HG02759 (cell line): ENCODE measurements at regions not wholly inside any gene's neighbourhood (a gene's known extent, or its start where the extent isn't known, plus 50 kb on each side); places are given as distances from the start of the nearest gene placed in this dataset.
"Not testable (repeated sequence)": the region's sequence is repeated elsewhere in the genome, so short reads cannot be mapped to it uniquely, and the experiment has no call there.

Experiments
- ATAC-seq: cut with Tn5 transposase; IDR thresholded peaks from one replicate; pipeline ENCODE4 v1.9.1; 2021; ENCODE audit warnings: mild to moderate bottlenecking, moderate library complexity; ENCODE audit not compliant: unreplicated experiment

GRCh38 chr11:67776852-67777520, 102.6 kb upstream of the ALDH3B2 start:
- no peak for ATAC-seq

- ATAC-seq: not testable (repeated sequence)
Measured at GRCh38 chr11:67774175-67774574, 99.8 kb upstream of the ALDH3B2 start.

- not testable (repeated sequence) for ATAC-seq
Measured at GRCh38 chr11:67768001-67768730, 93.7 kb upstream of the ALDH3B2 start.

- ATAC-seq: not testable (repeated sequence)
Measured at GRCh38 chr11:67761211-67761610, 86.8 kb upstream of the ALDH3B2 start.

- ATAC-seq: not testable (repeated sequence)
Measured at GRCh38 chr11:67759321-67759720, 84.9 kb upstream of the ALDH3B2 start.

- not testable (repeated sequence) for ATAC-seq
Measured at GRCh38 chr11:67758467-67758866, 84.0 kb upstream of the ALDH3B2 start.

GRCh38 chr11:67758009-67758408, 83.6 kb upstream of the ALDH3B2 start:
- ATAC-seq: not testable (repeated sequence)

GRCh38 chr11:67753820-67754219, 79.4 kb upstream of the ALDH3B2 start:
- ATAC-seq: not testable (repeated sequence)

GRCh38 chr11:67745181-67745726, 70.8 kb upstream of the ALDH3B2 start:
- no peak for ATAC-seq

- not testable (repeated sequence) for ATAC-seq
Measured at GRCh38 chr11:67744231-67744630, 69.8 kb upstream of the ALDH3B2 start.

- not testable (repeated sequence) for ATAC-seq
Measured at GRCh38 chr11:67738231-67738630, 63.8 kb upstream of the ALDH3B2 start.

GRCh38 chr11:67737562-67738080, 63.2 kb upstream of the ALDH3B2 start:
- ATAC-seq: not testable (repeated sequence)

GRCh38 chr11:67732045-67732787, 57.8 kb upstream of the ALDH3B2 start:
- no peak for ATAC-seq

GRCh38 chr11:67731583-67731982, 57.2 kb upstream of the ALDH3B2 start:
- ATAC-seq: no peak

GRCh38 chr11:67728163-67728571, 53.7 kb upstream of the ALDH3B2 start:
- ATAC-seq: not testable (repeated sequence)

- not testable (repeated sequence) for ATAC-seq
Measured at GRCh38 chr11:67727066-67728040, 52.9 kb upstream of the ALDH3B2 start.
